ENCODE measurements at regions not wholly inside any gene's neighbourhood (a gene's known extent, or its start where the extent isn't known, plus 50 kb on each side); places are given as distances from the start of the nearest gene placed in this dataset.

- POLR2A ChIA-PET (ENCODE audit: unreplicated experiment), result no interaction called here
- CTCF ChIA-PET, result no interaction called here
- no peak overlapping the region for H4K8ac ChIP-seq (ENCODE audit: low read depth in 2 of 2, low read length in 2 of 2)
- H3K79me1 ChIP-seq (ENCODE audit: low read depth in 1 of 2, low read length in 2 of 2), result no peaks in the 10 kb centered on the region
- H2BK15ac ChIP-seq (ENCODE audit: low read depth, low read length), result no peak overlapping the region
- DNase-seq (no peak), ATAC-seq (ENCODE audit: low read depth) (no peak)
- H4K5ac ChIP-seq (ENCODE audit: low read depth, low read length), result no peak overlapping the region
- H3K9me3 ChIP-seq (ENCODE audit: control insufficient read depth, insufficient read depth, low read length), result no peaks in the 10 kb centered on the region
- H3K18ac ChIP-seq (ENCODE audit: low read depth, low read length), result no peak overlapping the region
- no TSS peak for BruUV-seq (replicated peaks)
- no CpG with 5 or more reads among the region's 2 CpGs for WGBS, 2 experiments (ENCODE audit: extremely low coverage in 2 of 2, insufficient read length in 1 of 2)
- in situ Hi-C loops (cut with MboI; ENCODE audit: low sequenced_read_pairs) (no loop called here), dilution Hi-C loops (cut with HindIII; ENCODE audit: low sequenced_read_pairs, unreplicated experiment) (no loop called here), intact Hi-C loops (cut with micrococcal nuclease) (no loop called here)
- TF ChIP-seq NFE2L2 (IDR thresholded peaks at IDR 0.05; ENCODE audit: low read depth, low read length) (no peak), ELK1 (IDR thresholded peaks at IDR 0.05; ENCODE audit: borderline replicate concordance, low read depth, low read length) (no peak), RFX5 (IDR thresholded peaks at IDR 0.05; ENCODE audit: low read depth, low read length) (no peak), FOS (IDR thresholded peaks at IDR 0.05; ENCODE audit: low read depth, low read length) (no peak), MXI1 (IDR thresholded peaks at IDR 0.05; ENCODE audit: borderline replicate concordance, low read depth, low read length) (no peak), POLR2A (IDR thresholded peaks at IDR 0.05; ENCODE audit: low read depth, low read length) (no peak), RCOR1 (IDR thresholded peaks at IDR 0.05; ENCODE audit: insufficient replicate concordance, low read length) (no peak), SMC3 (IDR thresholded peaks at IDR 0.05; ENCODE audit: low read depth, low read length) (no peak), CEBPB (IDR thresholded peaks at IDR 0.05; ENCODE audit: low read depth, low read length) (no peak), CTCF (conservative IDR thresholded peaks at IDR 0.05; ENCODE audit: low read depth, low read length) (no peak), CHD1 (IDR thresholded peaks at IDR 0.05; ENCODE audit: low read depth, low read length) (no peak), USF2 (IDR thresholded peaks at IDR 0.05; ENCODE audit: low read depth, low read length) (no peak)
- H3K4me3 ChIP-seq (ENCODE audit: insufficient read depth, low read depth, low read length), result no peak overlapping the region
- no peaks in the 10 kb centered on the region for H3K36me3 ChIP-seq (ENCODE audit: control insufficient read depth, insufficient read depth, low read length)
- no peak overlapping the region for H3K4ac ChIP-seq (ENCODE audit: low read depth, low read length)
- H3K4me2 ChIP-seq (ENCODE audit: low read depth, low read length), result no peak overlapping the region
- no peak overlapping the region for H3K14ac ChIP-seq (replicated peaks; ENCODE audit: low read depth, low read length)
- no peak overlapping the region for H3K9ac ChIP-seq (ENCODE audit: low read depth, low read length)
- no peak overlapping the region for H2AK5ac ChIP-seq (ENCODE audit: low read depth, low read length)
- H3K23ac ChIP-seq (ENCODE audit: low read depth, low read length), result no peak overlapping the region
- H2BK20ac ChIP-seq (ENCODE audit: low read depth, low read length), result no peak overlapping the region
- H3K9me1 ChIP-seq (ENCODE audit: insufficient read depth, low read length), result no peaks in the 10 kb centered on the region
- H2BK5ac ChIP-seq (ENCODE audit: low read depth, low read length, poor library complexity, severe bottlenecking), result no peak overlapping the region
- no peak overlapping the region for H2AFZ ChIP-seq (replicated peaks; ENCODE audit: low read length, poor library complexity)
- no peaks in the 10 kb centered on the region for H3K27me3 ChIP-seq (ENCODE audit: control insufficient read depth, insufficient read depth, low read length)
- no peak overlapping the region for H2BK120ac ChIP-seq (ENCODE audit: low read depth, low read length)
- no peaks in the 10 kb centered on the region for H4K20me1 ChIP-seq (ENCODE audit: insufficient read depth, low read length)
- no peaks in the 10 kb centered on the region for H3K4me1 ChIP-seq (ENCODE audit: control insufficient read depth, insufficient read depth, low read length)
- H2AK9ac ChIP-seq (replicated peaks; ENCODE audit: low read depth, low read length, poor library complexity), result no peak overlapping the region
- no peak overlapping the region for H4K91ac ChIP-seq (ENCODE audit: insufficient read depth, low read depth, low read length)
- H3K27ac ChIP-seq (ENCODE audit: insufficient read depth, low read length), result no peak overlapping the region
- H3K56ac ChIP-seq (ENCODE audit: extremely low read depth, insufficient read depth, low read length), result no peak overlapping the region
Observed at GRCh38 chr5:121019734-121020133, 555.6 kb downstream of the PRR16 start.

Measured in IMR-90 (cell line).